Testis (tissue), 2 donors: ENCODE measurements at regions not wholly inside any gene's neighbourhood (a gene's known extent, or its start where the extent isn't known, plus 50 kb on each side); places are given as distances from the start of the nearest gene placed in this dataset.

Experiments used
- DNase-seq: peaks from one replicate; pipeline ENCODE4 v3.0.0-alpha.2; 2019
- H3K27ac ChIP-seq, 2 donors: fragments of 200-600 bp; sonication (generic); one replicate each; pipeline ENCODE4 v1.5.1; 2019
- H3K27me3 ChIP-seq: fragments of 200-600 bp; sonication (generic); one replicate; pipeline ENCODE4 v1.5.1; 2019
- H3K36me3 ChIP-seq: fragments of 200-600 bp; sonication (generic); one replicate; pipeline ENCODE4 v1.5.1; 2017; ENCODE audit warnings: low read depth; ENCODE audit errors: missing control alignments
- H3K4me1 ChIP-seq: fragments of 200-600 bp; sonication (generic); one replicate; pipeline ENCODE4 v1.5.1; 2019
- H3K4me3 ChIP-seq, 2 donors: fragments of 200-600 bp; sonication (generic); one replicate each; pipeline ENCODE4 v1.5.1; 2017 to 2019
- H3K9me3 ChIP-seq: fragments of 200-600 bp; sonication (generic); one replicate; pipeline ENCODE4 v1.5.1; 2017
- CTCF ChIP-seq, 3 experiments: fragments of 450-650 bp in 2 of 3; fragments of 200-600 bp in 1 of 3; sonication (generic) in 1 of 3; IDR thresholded peaks; one replicate each; pipeline ENCODE4 v1.5.1; 2016 to 2019; ENCODE audit warnings: antibody characterized with exemption in 3 of 3, mild to moderate bottlenecking in 2 of 3, moderate library complexity in 1 of 3
- POLR2A ChIP-seq: fragments of 450-650 bp; IDR thresholded peaks from one replicate; pipeline ENCODE4 v1.6.1; 2017; ENCODE audit warnings: antibody characterized with exemption, mild to moderate bottlenecking, moderate library complexity
- WGBS, 2 donors: methylation state at CpG; one replicate each; pipeline ENCODE4 v1.1.5; 2018; 5-methylcytosine and 5-hydroxymethylcytosine counted together
- intact Hi-C: fragments of 100-400 bp; cut with DNase I; formaldehyde crosslinking; loops from one replicate; pipeline ENCODE4 v1.15.1; 2023; ENCODE audit warnings: low total_unique reads

GRCh38 chr15:62456011-62456920 is 291.2 kb upstream of the C2CD4B start:
- intact Hi-C loops: no loop called here
- Histone ChIP-seq H3K27ac (no peak overlapping the region), H3K4me3 (no peak overlapping the region), H3K4me1 (no peaks in the 10 kb centered on the region), H3K36me3 (no peaks in the 10 kb centered on the region), H3K27me3 (no peaks in the 10 kb centered on the region), H3K9me3 (no peaks in the 10 kb centered on the region)
- DNase-seq: no peak
- WGBS, 2 donors: 82 to 91% methylated on average over 11 of the region's 11 CpGs
- TF ChIP-seq CTCF (IDR thresholded peaks at IDR 0.05) (no peak), POLR2A (no peak)

- no peaks in the 10 kb centered on the region for H3K9me3 ChIP-seq
- TF ChIP-seq POLR2A: no peak
- no peak for TF ChIP-seq CTCF (IDR thresholded peaks at IDR 0.05)
- H3K36me3 ChIP-seq: no peaks in the 10 kb centered on the region
- no peaks in the 10 kb centered on the region for H3K4me1 ChIP-seq
- no peak for DNase-seq
- no peak overlapping the region for H3K4me3 ChIP-seq
- H3K27me3 ChIP-seq: no peaks in the 10 kb centered on the region
- intact Hi-C loops: no loop called here
- 92 to 98% methylated on average over 5 to 6 of the region's 6 CpGs for WGBS, 2 donors
- H3K27ac ChIP-seq: no peak overlapping the region
Measured at GRCh38 chr15:62457100-62457499, 292.0 kb upstream of the C2CD4B start.

GRCh38 chr15:62459875-62460274 is 294.8 kb upstream of the C2CD4B start:
- TF ChIP-seq CTCF (IDR thresholded peaks at IDR 0.05) (no peak), POLR2A (no peak)
- Histone ChIP-seq H3K4me1 (no peaks in the 10 kb centered on the region), H3K4me3 (no peak overlapping the region), H3K36me3 (no peaks in the 10 kb centered on the region), H3K9me3 (no peaks in the 10 kb centered on the region), H3K27ac (no peak overlapping the region), H3K27me3 (no peaks in the 10 kb centered on the region)
- intact Hi-C loops: no loop called here
- no peak for DNase-seq
- 86 to 93% methylated on average over 6 of the region's 6 CpGs for WGBS, 2 donors

GRCh38 chr15:62462268-62462667 is 297.2 kb upstream of the C2CD4B start:
- H3K36me3 ChIP-seq: no peaks in the 10 kb centered on the region
- 40% methylated on average over 1 of the region's 1 CpG for WGBS, 2 donors
- no peaks in the 10 kb centered on the region for H3K9me3 ChIP-seq
- intact Hi-C loops: no loop called here
- DNase-seq: no peak
- no peak overlapping the region for H3K27ac ChIP-seq
- no peak overlapping the region for H3K4me3 ChIP-seq
- TF ChIP-seq POLR2A: no peak
- no peak for TF ChIP-seq CTCF (IDR thresholded peaks at IDR 0.05)
- peaks cover 9% of the 10 kb centered on the region for H3K4me1 ChIP-seq
- no peaks in the 10 kb centered on the region for H3K27me3 ChIP-seq

- Histone ChIP-seq H3K27ac (no peak overlapping the region), H3K27me3 (no peaks in the 10 kb centered on the region), H3K4me3 (no peak overlapping the region), H3K9me3 (no peaks in the 10 kb centered on the region), H3K4me1 (peaks cover 9% of the 10 kb centered on the region), H3K36me3 (no peaks in the 10 kb centered on the region)
- intact Hi-C loops: no loop called here
- 61 to 64% methylated on average over 7 of the region's 7 CpGs for WGBS, 2 donors
- TF ChIP-seq POLR2A: no peak
- TF ChIP-seq CTCF (IDR thresholded peaks at IDR 0.05): no peak
- no peak for DNase-seq
Measured at GRCh38 chr15:62462721-62463120, 297.6 kb upstream of the C2CD4B start.
